T-cell (primary cell): ENCODE measurements at regions not wholly inside any gene's neighbourhood (a gene's known extent, or its start where the extent isn't known, plus 50 kb on each side); places are given as distances from the start of the nearest gene placed in this dataset.
"Not testable (repeated sequence)": the region's sequence is repeated elsewhere in the genome, so short reads cannot be mapped to it uniquely, and the experiment has no call there.

Source experiments
- ATAC-seq, 4 experiments: fragments of 200-7000 bp in 3 of 4; fragments of 150-1000 bp in 1 of 4; cut with Tn5 transposase; replicated peaks in 1 of 4; 1 replicate in 3 of 4; 2 replicates in 1 of 4; pipeline ENCODE4 v1.10.0; 2021; ENCODE audit warnings: moderate library complexity in 3 of 4, mild to moderate bottlenecking in 2 of 4, moderate number of reproducible peaks in 1 of 4
- CTCF ChIA-PET, 2 donors: fragments of 300-600 bp; sonication (Branson Sonifier 250); formaldehyde crosslinking; loops; one replicate each; lab custom pipeline; 2022; ENCODE audit warnings: antibody characterized with exemption in 2 of 2; lab: Charles Lee
- POLR2A ChIA-PET, 2 donors: fragments of 300-600 bp; sonication (Branson Sonifier 250); formaldehyde crosslinking; loops; one replicate each; lab custom pipeline; 2022; ENCODE audit warnings: antibody characterized with exemption in 2 of 2; lab: Charles Lee
- DNase-seq, 35 experiments: peaks; one replicate each; pipeline versions ENCODE4 v3.0.0 to v3.0.0-alpha.2; 2013 to 2023
- H3K27ac ChIP-seq: one replicate; pipeline ENCODE4 v1.5.1; 2013; ENCODE audit warnings: low read length
- H3K27me3 ChIP-seq, 2 experiments: replicated peaks in 1 of 2; 1 replicate in 1 of 2; 2 replicates in 1 of 2; pipeline versions ENCODE4 v1.6.1 to v1.7.0; 2013; ENCODE audit warnings: low read length in 1 of 2, mixed read lengths in 1 of 2; ENCODE audit not compliant: control insufficient read depth in 2 of 2, insufficient read depth in 2 of 2; ENCODE audit errors: extremely low read depth in 1 of 2
- H3K36me3 ChIP-seq, 2 donors: 1 replicate in 1 of 2; 2 replicates in 1 of 2; pipeline versions ENCODE4 v1.6.1 to v1.7.0; 2013; ENCODE audit warnings: low read length in 1 of 2; ENCODE audit not compliant: control insufficient read depth in 2 of 2, insufficient read depth in 1 of 2; ENCODE audit errors: extremely low read depth in 1 of 2
- H3K4me1 ChIP-seq, 2 experiments: 1 replicate in 1 of 2; 2 replicates in 1 of 2; pipeline versions ENCODE4 v1.6.1 to v1.7.0; 2013; ENCODE audit warnings: low read length in 2 of 2, mixed read lengths in 1 of 2; ENCODE audit not compliant: insufficient read depth in 2 of 2, control insufficient read depth in 1 of 2; ENCODE audit errors: extremely low read depth in 1 of 2
- H3K4me3 ChIP-seq, 2 donors: 1 replicate in 1 of 2; 2 replicates in 1 of 2; pipeline versions ENCODE4 v1.5.1 to v1.7.0; 2013; ENCODE audit warnings: mild to moderate bottlenecking in 2 of 2, low read length in 1 of 2, moderate library complexity in 1 of 2; ENCODE audit not compliant: control insufficient read depth in 1 of 2; ENCODE audit errors: extremely low read depth in 1 of 2
- H3K9me3 ChIP-seq: 2 replicates; pipeline ENCODE4 v1.7.0; 2013
- H3K27ac Mint-ChIP-seq, 2 donors: one replicate each; pipeline ENCODE4 v1.8.0; 2020 to 2021; ENCODE audit warnings: mild to moderate bottlenecking in 2 of 2, mixed read lengths in 2 of 2
- H3K27me3 Mint-ChIP-seq, 2 donors: one replicate each; pipeline ENCODE4 v1.8.0; 2021 to 2022; ENCODE audit warnings: mixed read lengths in 2 of 2
- H3K36me3 Mint-ChIP-seq: one replicate; pipeline ENCODE4 v1.8.0; 2021; ENCODE audit warnings: mixed read lengths
- H3K4me1 Mint-ChIP-seq, 3 donors: one replicate each; pipeline ENCODE4 v1.8.0; 2020 to 2022; ENCODE audit warnings: mixed read lengths in 3 of 3, mild to moderate bottlenecking in 1 of 3
- H3K4me3 Mint-ChIP-seq, 3 donors: one replicate each; pipeline ENCODE4 v1.8.0; 2020 to 2022; ENCODE audit warnings: mild to moderate bottlenecking in 3 of 3, mixed read lengths in 3 of 3, moderate library complexity in 3 of 3
- H3K9me3 Mint-ChIP-seq, 3 donors: one replicate each; pipeline ENCODE4 v1.8.0; 2020 to 2022; ENCODE audit warnings: mixed read lengths in 3 of 3
- WGBS: methylation state at CpG from one replicate; pipeline ENCODE4 v1.1.5; 2013; ENCODE audit warnings: missing lambda C conversion rate; ENCODE audit not compliant: insufficient coverage; 5-methylcytosine and 5-hydroxymethylcytosine counted together

DNA sequence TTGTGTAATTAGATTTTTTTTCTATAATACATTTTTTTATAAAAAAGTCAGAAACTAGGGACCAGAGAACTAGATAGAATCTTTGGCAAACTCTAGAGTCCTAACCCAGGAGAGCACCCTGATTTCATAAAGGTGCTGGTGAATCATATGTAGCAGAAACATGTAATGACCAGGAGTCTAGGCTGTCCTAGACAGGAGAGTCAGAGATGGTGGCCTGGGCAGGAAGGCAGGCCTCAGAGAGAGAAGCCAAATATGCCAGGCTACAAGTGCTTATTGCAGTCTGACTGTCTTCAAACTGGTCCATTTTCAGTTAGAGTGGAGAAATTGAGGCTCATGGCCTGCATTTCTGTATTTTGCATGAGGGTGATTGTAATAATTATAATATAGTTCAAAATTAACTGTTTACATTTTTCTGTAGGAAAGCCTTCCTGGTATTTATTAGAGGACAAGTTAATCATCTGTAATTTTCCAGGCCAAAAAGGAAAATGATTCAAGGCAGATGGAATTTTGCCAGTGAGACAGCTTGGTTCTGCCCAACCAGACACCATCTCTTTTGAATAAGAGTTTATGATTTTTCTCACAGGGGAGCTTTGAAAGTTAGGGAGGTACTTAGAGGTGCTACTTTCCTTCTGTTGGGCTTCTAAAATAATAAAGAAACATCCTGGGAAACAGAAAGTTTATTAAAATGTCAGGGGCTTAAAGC is 129.8 kb downstream of the S1PR1 start:
- Histone ChIP-seq H3K27me3 (no peaks in the 10 kb centered on the region), H3K9me3 (no peaks in the 10 kb centered on the region), H3K4me1 (no peaks in the 10 kb centered on the region), H3K36me3 (no peaks in the 10 kb centered on the region), H3K27ac (no peak overlapping the region), H3K4me3 (no peak overlapping the region)
- DNase-seq: no peak
- no peaks in the 10 kb centered on the region for H3K9me3 Mint-ChIP-seq
- ATAC-seq: no peak
- no peak overlapping the region for H3K4me3 Mint-ChIP-seq
- H3K27me3 Mint-ChIP-seq: no peaks in the 10 kb centered on the region
- H3K4me1 Mint-ChIP-seq: peaks cover 0 to 9% (median 9%) of the 10 kb centered on the region in 3 donors
- no peaks in the 10 kb centered on the region for H3K36me3 Mint-ChIP-seq
- ChIA-PET CTCF (interaction anchor here in 1 of 2 donors (1.6 kb wide), 1 partner anchor 9 kb away, joined by 8 read pairs; no protein-coding TSS in a partner anchor), POLR2A (no interaction called here)
- no peak overlapping the region for H3K27ac Mint-ChIP-seq

- no peaks in the 10 kb centered on the region for H3K36me3 ChIP-seq
- no peak overlapping the region for H3K27ac ChIP-seq
- ChIA-PET POLR2A (no interaction called here), CTCF (interaction anchor here (1.0 to 1.6 kb wide), 2 partner anchors 10 kb away, joined by 3 to 8 read pairs; no protein-coding TSS in a partner anchor)
- Mint-ChIP-seq H3K36me3 (no peaks in the 10 kb centered on the region), H3K9me3 (peaks cover 0 to 4% (median 2%) of the 10 kb centered on the region in 3 donors), H3K27ac (no peak overlapping the region), H3K4me3 (no peak overlapping the region), H3K4me1 (peaks cover 0 to 11% (median 10%) of the 10 kb centered on the region in 3 donors), H3K27me3 (no peaks in the 10 kb centered on the region)
- H3K9me3 ChIP-seq: no peaks in the 10 kb centered on the region
- DNase-seq (no peak), ATAC-seq (no peak)
- H3K27me3 ChIP-seq: no peaks in the 10 kb centered on the region
- H3K4me3 ChIP-seq: no peak overlapping the region
- 89% methylated on average over 3 of the region's 5 CpGs for WGBS
- no peaks in the 10 kb centered on the region for H3K4me1 ChIP-seq
These were observed 130.8 kb downstream of the S1PR1 start for GRCh38 chr1:101367630-101368029.

DNA sequence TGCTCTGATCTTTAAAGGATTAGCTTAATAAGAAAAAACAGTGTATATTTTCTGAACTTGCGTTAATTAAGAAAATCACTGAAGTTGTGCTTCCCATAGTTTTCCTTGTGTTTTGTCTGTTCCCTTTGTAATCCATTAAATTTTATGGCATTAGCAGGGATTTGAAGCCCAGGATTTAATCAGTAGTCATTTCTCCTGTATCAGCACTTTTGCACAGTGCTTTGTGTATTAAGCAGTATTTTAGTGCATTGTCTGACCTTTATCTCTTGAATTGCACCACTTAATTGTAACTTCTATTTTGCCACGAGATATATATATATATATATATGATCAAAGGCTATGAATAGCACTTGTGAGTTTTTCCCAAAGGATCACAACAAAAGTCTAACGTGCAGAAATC is 133.7 kb downstream of the S1PR1 start:
- CTCF ChIA-PET: no interaction called here

GRCh38 chr1:101371259-101371658 is 134.4 kb downstream of the S1PR1 start:
- Histone ChIP-seq H3K27ac (no peak overlapping the region), H3K36me3 (no peaks in the 10 kb centered on the region), H3K4me3 (no peak overlapping the region), H3K9me3 (no peaks in the 10 kb centered on the region), H3K27me3 (no peaks in the 10 kb centered on the region), H3K4me1 (no peaks in the 10 kb centered on the region)
- CTCF ChIA-PET: no interaction called here
- no peaks in the 10 kb centered on the region for H3K27me3 Mint-ChIP-seq
- H3K4me1 Mint-ChIP-seq: peaks cover 0 to 11% (median 10%) of the 10 kb centered on the region in 3 donors
- POLR2A ChIA-PET: no interaction called here
- no peak for DNase-seq
- peak in 3 of 4 experiments; percentile 29 to 87 (median 47) for ATAC-seq
- peaks cover 0 to 5% (median 5%) of the 10 kb centered on the region in 3 donors for H3K9me3 Mint-ChIP-seq
- no peaks in the 10 kb centered on the region for H3K36me3 Mint-ChIP-seq
- H3K27ac Mint-ChIP-seq: peak overlapping the region in 1 of 2 donors; percentile 16
- no peak overlapping the region for H3K4me3 Mint-ChIP-seq

More for the DNA sequence above, 133.7 kb downstream of the S1PR1 start:
- WGBS: 100% methylated on average over 1 of the region's 3 CpGs
- H3K27ac Mint-ChIP-seq: no peak overlapping the region
- no peak for DNase-seq
- no peak overlapping the region for H3K4me3 Mint-ChIP-seq
- H3K9me3 Mint-ChIP-seq: peaks cover 0 to 5% (median 5%) of the 10 kb centered on the region in 3 donors
- Histone ChIP-seq H3K36me3 (no peaks in the 10 kb centered on the region), H3K9me3 (no peaks in the 10 kb centered on the region), H3K4me1 (no peaks in the 10 kb centered on the region), H3K27me3 (no peaks in the 10 kb centered on the region), H3K27ac (no peak overlapping the region), H3K4me3 (no peak overlapping the region)
- POLR2A ChIA-PET: no interaction called here
- H3K27me3 Mint-ChIP-seq: no peaks in the 10 kb centered on the region
- peaks cover 0 to 11% (median 10%) of the 10 kb centered on the region in 3 donors for H3K4me1 Mint-ChIP-seq
- no peak for ATAC-seq
- no peaks in the 10 kb centered on the region for H3K36me3 Mint-ChIP-seq

DNA sequence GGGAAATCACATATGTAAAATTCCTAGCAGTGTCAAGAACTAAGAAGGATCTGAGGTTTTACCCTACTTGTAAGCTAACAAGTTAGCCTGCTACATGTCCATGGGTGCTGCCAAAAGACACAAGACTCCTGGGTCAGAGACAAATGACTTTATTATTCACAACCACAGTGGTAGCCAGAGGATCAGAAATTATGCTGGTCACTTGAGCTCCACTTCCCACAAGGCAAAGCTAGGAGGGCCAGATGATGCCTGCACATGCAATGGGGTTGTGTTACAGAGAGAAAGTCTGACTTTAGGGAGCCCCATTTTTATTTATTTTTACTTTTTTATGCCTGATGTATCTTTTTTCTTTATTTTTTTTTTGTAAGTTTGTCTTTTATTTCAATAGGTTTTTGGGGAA is 136.8 kb downstream of the S1PR1 start:
- Mint-ChIP-seq H3K27me3 (no peaks in the 10 kb centered on the region), H3K27ac (no peak overlapping the region), H3K36me3 (no peaks in the 10 kb centered on the region), H3K4me1 (peaks cover 0 to 11% (median 10%) of the 10 kb centered on the region in 3 donors), H3K9me3 (peaks cover 0 to 5% (median 5%) of the 10 kb centered on the region in 3 donors), H3K4me3 (no peak overlapping the region)
- Histone ChIP-seq H3K4me1 (no peaks in the 10 kb centered on the region), H3K9me3 (no peaks in the 10 kb centered on the region), H3K4me3 (no peak overlapping the region), H3K36me3 (no peaks in the 10 kb centered on the region), H3K27ac (no peak overlapping the region), H3K27me3 (no peaks in the 10 kb centered on the region)
- no peak for ATAC-seq
- ChIA-PET CTCF (no interaction called here), POLR2A (no interaction called here)
- DNase-seq: no peak

DNA sequence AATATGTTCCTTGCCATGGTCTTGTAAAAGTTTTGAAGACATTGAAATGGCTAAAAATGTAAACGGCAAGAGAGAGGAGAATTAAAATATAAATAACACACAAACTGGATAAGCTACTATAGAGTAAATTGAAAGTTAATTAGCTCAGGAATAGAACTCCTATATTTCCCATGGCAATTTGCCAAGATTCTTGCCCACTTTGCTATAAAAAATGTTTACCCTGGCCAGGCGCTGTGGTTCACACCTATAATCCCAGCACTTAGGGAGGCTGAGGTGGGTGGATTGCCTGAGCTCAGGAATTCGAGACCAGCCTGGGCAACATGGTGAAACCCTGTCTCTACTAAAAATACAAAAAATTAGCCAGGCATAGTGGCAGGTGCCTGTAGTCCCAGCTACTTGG is 138.6 kb downstream of the S1PR1 start:
- not testable (repeated sequence) for H3K4me3 ChIP-seq, H3K27me3 ChIP-seq, DNase-seq, ATAC-seq, H3K27me3 Mint-ChIP-seq, H3K27ac ChIP-seq, H3K36me3 ChIP-seq, H3K4me1 ChIP-seq, H3K9me3 ChIP-seq, H3K9me3 Mint-ChIP-seq, H3K27ac Mint-ChIP-seq, H3K4me3 Mint-ChIP-seq, H3K36me3 Mint-ChIP-seq
- ChIA-PET POLR2A (interaction anchor here (0.6 kb wide), 2 partner anchors 18 to 69 kb away, joined by 3 read pairs; no protein-coding TSS in a partner anchor), CTCF (interaction anchor here (0.6 to 0.7 kb wide), 3 partner anchors 107 to 1118 kb away, joined by 4 to 6 read pairs (median 4); no protein-coding TSS in a partner anchor)
- H3K4me1 Mint-ChIP-seq: peaks cover 8 to 19% (median 15%) of the 10 kb centered on the region in 3 donors
- WGBS: no CpG with 5 or more reads among the region's 3 CpGs
